Subcutaneous abdominal adipose tissue (tissue), 5 donors: ENCODE measurements at regions not wholly inside any gene's neighbourhood (a gene's known extent, or its start where the extent isn't known, plus 50 kb on each side); places are given as distances from the start of the nearest gene placed in this dataset.

ENCODE experiments used
- H3K27ac ChIP-seq: one replicate; pipeline ENCODE4 v1.7.0; 2013; ENCODE audit warnings: low read depth, mild to moderate bottlenecking, inconsistent platforms, low read length, moderate library complexity
- H3K27me3 ChIP-seq, 5 donors: one replicate each; pipeline ENCODE4 v1.7.0; 2013; ENCODE audit warnings: low read length in 5 of 5, inconsistent platforms in 1 of 5; ENCODE audit not compliant: control insufficient read depth in 5 of 5, insufficient read depth in 4 of 5
- H3K36me3 ChIP-seq, 5 donors: one replicate each; pipeline ENCODE4 v1.7.0; 2013; ENCODE audit warnings: low read length in 5 of 5; ENCODE audit not compliant: control insufficient read depth in 5 of 5, insufficient read depth in 5 of 5
- H3K4me1 ChIP-seq, 5 donors: one replicate each; pipeline ENCODE4 v1.7.0; 2013; ENCODE audit warnings: low read length in 5 of 5, mild to moderate bottlenecking in 3 of 5, moderate library complexity in 1 of 5; ENCODE audit not compliant: control insufficient read depth in 5 of 5, insufficient read depth in 5 of 5
- H3K4me3 ChIP-seq, 5 donors: one replicate each; pipeline ENCODE4 v1.7.0; 2013; ENCODE audit warnings: low read length in 5 of 5, low read depth in 1 of 5
- H3K9ac ChIP-seq, 5 donors: one replicate each; pipeline ENCODE4 v1.7.0; 2013; ENCODE audit warnings: low read length in 5 of 5, mild to moderate bottlenecking in 4 of 5, moderate library complexity in 3 of 5
- H3K9me3 ChIP-seq, 5 donors: one replicate each; pipeline ENCODE4 v1.7.0; 2013; ENCODE audit warnings: low read length in 5 of 5; ENCODE audit not compliant: control insufficient read depth in 5 of 5
- donor health status: healthy.
- donor health status: healthy.
- donor health status: healthy.
- donor health status: healthy.
- donor health status: healthy.

GRCh38 chr3:157841029-157841428, 265.2 kb downstream of the SHOX2 start:
- H3K9ac ChIP-seq = no peak overlapping the region
- H3K27me3 ChIP-seq = no peaks in the 10 kb centered on the region
- no peaks in the 10 kb centered on the region for H3K9me3 ChIP-seq
- H3K27ac ChIP-seq = no peak overlapping the region
- H3K4me3 ChIP-seq = no peak overlapping the region
- peaks cover 0 to 8% (median 0%) of the 10 kb centered on the region in 5 donors for H3K4me1 ChIP-seq
- no peaks in the 10 kb centered on the region for H3K36me3 ChIP-seq

- Histone ChIP-seq H3K27ac (no peak overlapping the region), H3K27me3 (no peaks in the 10 kb centered on the region), H3K9me3 (no peaks in the 10 kb centered on the region), H3K4me1 (peaks cover 0 to 7% (median 0%) of the 10 kb centered on the region in 5 donors), H3K4me3 (no peak overlapping the region), H3K36me3 (no peaks in the 10 kb centered on the region), H3K9ac (no peak overlapping the region)
Observed at GRCh38 chr3:157840564-157840963, 265.7 kb downstream of the SHOX2 start.

GRCh38 chr3:157838457-157838856, 267.8 kb downstream of the SHOX2 start:
- Histone ChIP-seq H3K9me3 (no peaks in the 10 kb centered on the region), H3K4me3 (no peak overlapping the region), H3K9ac (no peak overlapping the region), H3K27me3 (no peaks in the 10 kb centered on the region), H3K27ac (no peak overlapping the region), H3K36me3 (no peaks in the 10 kb centered on the region), H3K4me1 (no peaks in the 10 kb centered on the region)

GRCh38 chr3:157837336-157837735, 268.9 kb downstream of the SHOX2 start:
- H3K9ac ChIP-seq = no peak overlapping the region
- no peaks in the 10 kb centered on the region for H3K27me3 ChIP-seq
- H3K36me3 ChIP-seq = no peaks in the 10 kb centered on the region
- no peaks in the 10 kb centered on the region for H3K9me3 ChIP-seq
- no peaks in the 10 kb centered on the region for H3K4me1 ChIP-seq
- no peak overlapping the region for H3K4me3 ChIP-seq
- no peak overlapping the region for H3K27ac ChIP-seq

GRCh38 chr3:157836022-157836421, 270.2 kb downstream of the SHOX2 start:
- Histone ChIP-seq H3K4me1 (no peaks in the 10 kb centered on the region), H3K9me3 (no peaks in the 10 kb centered on the region), H3K9ac (no peak overlapping the region), H3K4me3 (no peak overlapping the region), H3K27ac (no peak overlapping the region), H3K27me3 (no peaks in the 10 kb centered on the region), H3K36me3 (no peaks in the 10 kb centered on the region)

GRCh38 chr3:157832588-157832987, 273.6 kb downstream of the SHOX2 start:
- no peaks in the 10 kb centered on the region for H3K27me3 ChIP-seq
- no peak overlapping the region for H3K27ac ChIP-seq
- peaks cover 3 to 19% (median 8%) of the 10 kb centered on the region in 5 donors for H3K9me3 ChIP-seq
- no peaks in the 10 kb centered on the region for H3K36me3 ChIP-seq
- H3K4me1 ChIP-seq = no peaks in the 10 kb centered on the region
- no peak overlapping the region for H3K4me3 ChIP-seq
- no peak overlapping the region for H3K9ac ChIP-seq

- Histone ChIP-seq H3K4me1 (no peaks in the 10 kb centered on the region), H3K9ac (no peak overlapping the region), H3K36me3 (no peaks in the 10 kb centered on the region), H3K27ac (no peak overlapping the region), H3K4me3 (no peak overlapping the region), H3K9me3 (peaks cover 3 to 19% (median 10%) of the 10 kb centered on the region in 5 donors), H3K27me3 (no peaks in the 10 kb centered on the region)
Observed at GRCh38 chr3:157830556-157831236, 275.5 kb downstream of the SHOX2 start.

GRCh38 chr3:157829786-157830185, 276.4 kb downstream of the SHOX2 start:
- peaks cover 3 to 19% (median 10%) of the 10 kb centered on the region in 5 donors for H3K9me3 ChIP-seq
- no peaks in the 10 kb centered on the region for H3K36me3 ChIP-seq
- H3K9ac ChIP-seq = no peak overlapping the region

GRCh38 chr3:157824281-157824680, 281.9 kb downstream of the SHOX2 start:
- H3K4me3 ChIP-seq = no peak overlapping the region
- no peak overlapping the region for H3K27ac ChIP-seq
- peaks cover 0 to 11% (median 0%) of the 10 kb centered on the region in 5 donors for H3K4me1 ChIP-seq
- H3K9ac ChIP-seq = no peak overlapping the region
- H3K27me3 ChIP-seq = no peaks in the 10 kb centered on the region
- H3K36me3 ChIP-seq = no peaks in the 10 kb centered on the region
- peaks cover 3 to 15% (median 10%) of the 10 kb centered on the region in 5 donors for H3K9me3 ChIP-seq

More at GRCh38 chr3:157829786-157830185, 276.4 kb downstream of the SHOX2 start:
- H3K27ac ChIP-seq = no peak overlapping the region
- H3K4me1 ChIP-seq = no peaks in the 10 kb centered on the region
- no peak overlapping the region for H3K4me3 ChIP-seq
- no peaks in the 10 kb centered on the region for H3K27me3 ChIP-seq

- Histone ChIP-seq H3K36me3 (no peaks in the 10 kb centered on the region), H3K4me1 (peaks cover 0 to 12% (median 0%) of the 10 kb centered on the region in 5 donors), H3K27me3 (no peaks in the 10 kb centered on the region), H3K9ac (no peak overlapping the region), H3K4me3 (no peak overlapping the region), H3K27ac (no peak overlapping the region), H3K9me3 (peaks cover 0 to 4% (median under 1%) of the 10 kb centered on the region in 5 donors)
Observed at GRCh38 chr3:157823050-157823449, 283.2 kb downstream of the SHOX2 start.
